ENCODE measurements at regions not wholly inside any gene's neighbourhood (a gene's known extent, or its start where the extent isn't known, plus 50 kb on each side); places are given as distances from the start of the nearest gene placed in this dataset.
"Not testable (repeated sequence)": the region's sequence is repeated elsewhere in the genome, so short reads cannot be mapped to it uniquely, and the experiment has no call there.

- TF ChIP-seq ZNF280A (IDR thresholded peaks at IDR 0.05; ENCODE audit: low read depth, partially characterized antibody); CTCF (IDR thresholded peaks at IDR 0.05 in 2 of 3, conservative IDR thresholded peaks at IDR 0.05 in 1 of 3; ENCODE audit: insufficient read depth in 2 of 3, low read depth in 1 of 3, low read length in 3 of 3); TBL1XR1 (IDR thresholded peaks at IDR 0.05; ENCODE audit: low read length in 2 of 2); ZBTB26 (CRISPR knock-in tag; IDR thresholded peaks at IDR 0.05); ZFX (CRISPR knock-in tag; IDR thresholded peaks at IDR 0.05): not testable (repeated sequence)
Measured at GRCh38 chr21:10440639-10441038, 80.7 kb upstream of the TPTE start.
